RWPE1 (cell line): ENCODE measurements at regions not wholly inside any gene's neighbourhood (a gene's known extent, or its start where the extent isn't known, plus 50 kb on each side); places are given as distances from the start of the nearest gene placed in this dataset.
"Not testable (repeated sequence)": the region's sequence is repeated elsewhere in the genome, so short reads cannot be mapped to it uniquely, and the experiment has no call there.

Experiments
- CTCF ChIA-PET: fragments of 350-600 bp; sonication (Branson Sonifier 250); formaldehyde crosslinking; extraction: SDS; loops from one replicate; lab custom pipeline; 2021; lab: Yijun Ruan, JAX
- POLR2A ChIA-PET: fragments of 400-600 bp; formaldehyde crosslinking; extraction: SDS; loops from one replicate; lab custom pipeline; 2020; ENCODE audit warnings: antibody characterized with exemption; ENCODE audit not compliant: low non-redundant PET; lab: Yijun Ruan, JAX
- DNase-seq: peaks from one replicate; pipeline ENCODE4 v3.0.0; 2012; ENCODE audit warnings: low spot score
- H3K27ac ChIP-seq: fragments of 450-650 bp; 2 replicates; pipeline ENCODE4 v1.5.1; 2017
- TF ChIP-seq, protein P1 (sequence below): fragments of 450-650 bp; conservative IDR thresholded peaks from 2 replicates; pipeline ENCODE4 v1.5.1; 2017; ENCODE audit warnings: low read depth, mild to moderate bottlenecking

DNA sequence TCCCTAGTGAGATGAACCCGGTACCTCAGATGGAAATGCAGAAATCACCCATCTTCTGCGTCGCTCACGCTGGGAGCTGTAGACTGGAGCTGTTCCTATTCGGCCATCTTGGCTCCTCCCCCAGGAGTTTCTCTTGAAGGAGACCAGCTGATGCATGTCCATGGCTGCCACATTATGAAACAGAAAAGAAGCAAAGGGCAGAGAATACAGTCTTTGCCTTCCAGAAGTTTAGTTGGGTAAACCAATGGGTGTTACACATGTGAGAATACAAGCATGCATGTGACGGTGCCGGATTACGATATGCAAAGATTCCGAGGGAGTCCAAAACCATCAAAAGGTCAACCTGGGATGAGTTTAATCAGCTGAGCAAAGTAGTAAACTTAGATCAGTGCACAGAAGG lies 151.6 kb downstream of the SEM1 start:
- H3K27ac ChIP-seq = no peak overlapping the region
- ChIA-PET POLR2A (interaction anchor here (0.6 kb wide), 1 partner anchor 663 kb away, joined by 9 read pairs; no protein-coding TSS in a partner anchor), CTCF (no interaction called here)
- DNase-seq = no peak
- TF ChIP-seq, protein P1, sequence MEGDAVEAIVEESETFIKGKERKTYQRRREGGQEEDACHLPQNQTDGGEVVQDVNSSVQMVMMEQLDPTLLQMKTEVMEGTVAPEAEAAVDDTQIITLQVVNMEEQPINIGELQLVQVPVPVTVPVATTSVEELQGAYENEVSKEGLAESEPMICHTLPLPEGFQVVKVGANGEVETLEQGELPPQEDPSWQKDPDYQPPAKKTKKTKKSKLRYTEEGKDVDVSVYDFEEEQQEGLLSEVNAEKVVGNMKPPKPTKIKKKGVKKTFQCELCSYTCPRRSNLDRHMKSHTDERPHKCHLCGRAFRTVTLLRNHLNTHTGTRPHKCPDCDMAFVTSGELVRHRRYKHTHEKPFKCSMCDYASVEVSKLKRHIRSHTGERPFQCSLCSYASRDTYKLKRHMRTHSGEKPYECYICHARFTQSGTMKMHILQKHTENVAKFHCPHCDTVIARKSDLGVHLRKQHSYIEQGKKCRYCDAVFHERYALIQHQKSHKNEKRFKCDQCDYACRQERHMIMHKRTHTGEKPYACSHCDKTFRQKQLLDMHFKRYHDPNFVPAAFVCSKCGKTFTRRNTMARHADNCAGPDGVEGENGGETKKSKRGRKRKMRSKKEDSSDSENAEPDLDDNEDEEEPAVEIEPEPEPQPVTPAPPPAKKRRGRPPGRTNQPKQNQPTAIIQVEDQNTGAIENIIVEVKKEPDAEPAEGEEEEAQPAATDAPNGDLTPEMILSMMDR = no peak

DNA sequence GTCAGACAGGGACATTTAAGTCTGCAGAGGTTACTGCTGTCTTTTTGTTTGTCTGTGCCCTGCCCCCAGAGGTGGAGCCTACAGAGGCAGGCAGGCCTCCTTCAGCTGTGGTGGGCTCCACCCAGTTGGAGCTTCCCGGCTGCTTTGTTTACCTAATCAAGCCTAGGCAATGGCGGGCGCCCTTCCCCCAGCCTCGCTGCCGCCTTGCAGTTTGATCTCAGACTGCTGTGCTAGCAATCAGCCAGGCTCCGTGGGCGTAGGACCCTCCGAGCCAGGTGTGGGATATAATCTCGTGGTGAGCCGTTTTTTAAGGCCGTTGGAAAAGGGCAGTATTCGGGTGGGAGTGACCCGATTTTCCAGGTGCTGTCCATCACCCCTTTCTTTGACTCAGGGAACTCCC lies 152.0 kb downstream of the SEM1 start:
- H3K27ac ChIP-seq, DNase-seq, CTCF ChIA-PET, POLR2A ChIA-PET: not testable (repeated sequence)

DNA sequence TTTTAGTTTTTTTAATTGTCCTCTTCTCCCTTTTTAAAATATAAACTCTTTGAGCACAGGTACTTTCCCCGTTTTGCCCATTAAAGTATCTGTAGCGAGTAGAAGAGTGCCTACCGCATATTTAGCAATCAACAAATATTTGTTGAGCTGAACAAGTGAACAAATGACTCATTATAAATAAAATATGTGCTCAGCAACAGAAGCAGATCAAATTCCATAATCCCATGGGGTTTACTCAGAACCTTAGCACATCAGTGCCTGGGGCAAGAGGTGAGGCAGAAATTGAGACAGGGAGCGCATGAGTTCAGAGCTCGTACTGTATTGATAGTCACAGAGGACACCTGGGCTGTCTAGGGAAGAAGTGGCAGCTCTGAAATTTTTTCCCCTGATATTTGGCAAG lies 161.0 kb downstream of the SEM1 start:
- CTCF ChIA-PET = no interaction called here
- DNase-seq = peak; percentile 89
- POLR2A ChIA-PET = no interaction called here
- peak overlapping the region; percentile 59 for H3K27ac ChIP-seq
- TF ChIP-seq, protein P1 = no peak

DNA sequence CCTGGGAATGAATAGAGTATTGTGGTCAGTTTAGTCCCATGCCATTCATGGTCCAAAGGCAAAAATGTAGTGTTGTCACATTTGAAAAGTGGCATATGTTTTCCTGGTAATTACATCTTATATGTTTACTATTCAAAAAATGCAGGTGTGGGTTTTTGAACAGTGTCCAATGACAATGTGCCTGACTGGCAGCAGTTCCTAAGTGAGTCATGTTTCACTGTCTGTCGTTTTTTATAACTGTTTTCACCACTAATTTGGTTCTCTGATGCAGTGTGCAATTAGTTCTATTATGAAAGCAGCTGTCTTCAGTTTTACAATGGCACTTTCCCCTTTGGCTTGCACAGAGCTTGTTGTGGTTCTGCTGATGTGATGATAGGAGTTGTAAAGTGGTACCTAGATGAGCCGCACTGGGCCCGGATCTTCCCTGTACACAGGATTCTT lies 162.3 kb downstream of the SEM1 start:
- POLR2A ChIA-PET = no interaction called here
- H3K27ac ChIP-seq = no peak overlapping the region
- TF ChIP-seq, protein P1 = no peak
- peak; percentile 35 for DNase-seq
- CTCF ChIA-PET = interaction anchor here (0.5 to 0.6 kb wide), 2 partner anchors 56 to 201 kb away, joined by 3 to 6 read pairs; no protein-coding TSS in a partner anchor

DNA sequence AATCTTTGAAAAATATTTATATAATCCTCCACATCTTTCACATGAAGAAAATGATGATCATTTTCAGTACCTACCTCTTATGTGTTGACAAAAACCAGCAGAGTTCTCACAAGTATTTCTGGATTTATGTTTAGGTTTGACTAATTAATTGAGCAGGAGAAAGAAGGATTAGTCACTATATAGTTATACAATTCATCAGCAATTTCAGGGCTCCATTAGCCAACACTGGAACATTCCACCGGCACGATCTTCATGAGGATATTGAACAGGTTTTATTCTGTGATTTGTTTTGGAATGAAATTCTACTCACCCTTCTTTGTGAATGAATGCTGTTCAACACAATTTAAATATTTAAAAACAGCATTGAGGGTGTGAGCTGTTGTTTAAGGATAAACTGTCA lies 163.2 kb downstream of the SEM1 start:
- TF ChIP-seq, protein P1 = no peak
- POLR2A ChIA-PET = no interaction called here
- peak; percentile 17 for DNase-seq
- no peak overlapping the region for H3K27ac ChIP-seq
- CTCF ChIA-PET = interaction anchor here (0.6 kb wide), 1 partner anchor 298 kb away, joined by 4 read pairs; no protein-coding TSS in a partner anchor

DNA sequence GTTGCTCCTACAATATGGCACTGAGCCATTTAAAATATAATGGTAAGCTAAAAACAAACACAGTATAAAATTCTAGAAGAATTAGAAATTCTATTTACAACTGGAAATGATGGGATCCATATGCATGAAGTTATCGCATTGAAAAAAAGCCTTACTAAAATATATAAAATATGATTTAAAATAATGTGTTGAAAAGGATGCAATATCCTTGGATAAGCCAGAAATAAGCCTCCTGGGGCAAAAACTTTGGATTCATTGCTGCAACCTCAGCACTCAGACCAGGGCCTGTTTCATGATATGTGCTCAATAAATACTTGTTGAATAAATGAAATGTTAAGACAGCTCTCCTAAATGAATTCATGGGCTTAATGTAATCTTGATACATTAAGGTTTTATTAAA lies 170.2 kb downstream of the SEM1 start:
- no peak for DNase-seq
- TF ChIP-seq, protein P1 = no peak
- ChIA-PET POLR2A (no interaction called here), CTCF (no interaction called here)
- H3K27ac ChIP-seq = no peak overlapping the region

DNA sequence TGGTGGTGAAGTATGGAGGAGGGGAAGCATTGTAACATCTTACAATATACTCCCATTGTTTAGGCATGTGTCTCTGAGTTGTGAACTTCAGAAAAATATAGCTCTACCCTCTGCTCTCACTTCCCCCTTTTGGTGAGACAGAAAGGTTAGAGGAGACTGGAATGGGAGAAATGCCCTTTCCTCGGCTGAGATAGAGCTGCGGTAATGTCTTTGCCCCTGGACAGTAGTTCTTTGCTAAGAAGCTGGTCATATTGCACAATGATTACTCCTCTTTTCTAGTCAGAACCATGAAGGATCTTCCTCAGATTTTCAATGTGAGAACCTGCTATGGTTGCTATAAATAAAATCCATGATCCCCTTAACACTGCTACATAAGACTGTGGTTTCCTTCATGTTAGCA lies 171.0 kb downstream of the SEM1 start:
- DNase-seq = no peak
- TF ChIP-seq, protein P1 = no peak
- ChIA-PET POLR2A (no interaction called here), CTCF (no interaction called here)
- H3K27ac ChIP-seq = no peak overlapping the region
